Neural cell (in vitro differentiated cells): ENCODE measurements at regions not wholly inside any gene's neighbourhood (a gene's known extent, or its start where the extent isn't known, plus 50 kb on each side); places are given as distances from the start of the nearest gene placed in this dataset.

Experiments
- H2AFZ ChIP-seq: fragments of 200-600, 300-800 bp; sonication (generic), shearing (Covaris generic); 2 replicates; pipeline ENCODE4 v1.6.0; 2014; ENCODE audit warnings: low read depth, mild to moderate bottlenecking, antibody characterized with exemption, low read length, moderate library complexity
- H3F3A ChIP-seq: fragments of 200-600 bp; shearing (Covaris generic); 2 replicates; pipeline ENCODE4 v1.6.1; 2016; ENCODE audit warnings: mild to moderate bottlenecking, moderate library complexity, mixed read lengths, antibody characterized with exemption, low read length; ENCODE audit not compliant: insufficient read depth, poor library complexity, severe bottlenecking
- H3K27ac ChIP-seq: fragments of 200-600, 300-800 bp; sonication (generic), shearing (Covaris generic); 2 replicates; pipeline ENCODE4 v1.5.1; 2014; ENCODE audit warnings: mild to moderate bottlenecking, low read length, moderate library complexity
- H3K27me3 ChIP-seq: fragments of 300-800, 200-600 bp; sonication (generic), shearing (Covaris generic); 2 replicates; pipeline ENCODE4 v1.6.0; 2014; ENCODE audit warnings: mild to moderate bottlenecking, low read depth, low read length, moderate library complexity; ENCODE audit not compliant: insufficient read depth
- H3K36me3 ChIP-seq: fragments of 300-800, 200-600 bp; sonication (generic), shearing (Covaris generic); 2 replicates; pipeline ENCODE4 v1.5.1; 2014; ENCODE audit warnings: mild to moderate bottlenecking, antibody characterized with exemption, low read length, moderate library complexity; ENCODE audit not compliant: insufficient read depth
- H3K4me2 ChIP-seq: fragments of 300-800, 200-600 bp; sonication (generic), shearing (Covaris generic); 2 replicates; pipeline ENCODE4 v1.6.0; 2014; ENCODE audit warnings: mild to moderate bottlenecking, low read length
- H3K4me3 ChIP-seq: fragments of 300-800, 200-600 bp; sonication (generic), shearing (Covaris generic); 2 replicates; pipeline ENCODE4 v1.5.1; 2014; ENCODE audit warnings: mild to moderate bottlenecking, low read length, moderate library complexity
- H3K79me2 ChIP-seq: fragments of 200-600 bp; shearing (Covaris generic); replicated peaks from 2 replicates; pipeline ENCODE4 v1.6.0; 2014; ENCODE audit warnings: mild to moderate bottlenecking, low read length, moderate library complexity; ENCODE audit not compliant: insufficient read depth
- H3K9ac ChIP-seq: fragments of 300-800, 200-600 bp; sonication (generic), shearing (Covaris generic); 2 replicates; pipeline ENCODE4 v1.6.1; 2016; ENCODE audit warnings: mild to moderate bottlenecking, low read length, mixed read lengths
- H3K9me2 ChIP-seq: fragments of 200-600 bp; shearing (Covaris generic); 2 replicates; pipeline ENCODE4 v1.6.1; 2016; ENCODE audit warnings: mild to moderate bottlenecking, low read length, mixed read lengths; ENCODE audit not compliant: insufficient read depth
- H3K9me3 ChIP-seq: fragments of 200-600, 300-800 bp; sonication (generic), shearing (Covaris generic); 2 replicates; pipeline ENCODE4 v1.6.1; 2016; ENCODE audit warnings: mild to moderate bottlenecking, mixed run types, low read length, moderate library complexity, mixed read lengths
- H4K20me1 ChIP-seq: fragments of 200-600 bp; shearing (Covaris generic); 2 replicates; pipeline ENCODE4 v1.6.1; 2016; ENCODE audit warnings: mild to moderate bottlenecking, mixed run types; ENCODE audit not compliant: insufficient read depth
- EP300 ChIP-seq: fragments of 450-650 bp; conservative IDR thresholded peaks from 2 replicates; pipeline ENCODE4 v1.6.1; 2014; ENCODE audit warnings: antibody characterized with exemption, mild to moderate bottlenecking, moderate library complexity; ENCODE audit not compliant: poor library complexity, severe bottlenecking
- EZH2 ChIP-seq: fragments of 200-600, 300-800 bp; shearing (Covaris generic), sonication (generic); IDR thresholded peaks from 2 replicates; pipeline ENCODE4 v1.6.1; 2014; ENCODE audit warnings: antibody characterized with exemption, low read length, borderline replicate concordance, mild to moderate bottlenecking; ENCODE audit not compliant: insufficient read depth, poor library complexity, severe bottlenecking
- MXI1 ChIP-seq: fragments of 450-650 bp; conservative IDR thresholded peaks from 2 replicates; pipeline ENCODE4 v1.6.1; 2014; ENCODE audit warnings: antibody characterized with exemption, mild to moderate bottlenecking; ENCODE audit not compliant: poor library complexity, severe bottlenecking
- POLR2AphosphoS5 ChIP-seq: IDR thresholded peaks from 2 replicates; pipeline ENCODE4 v1.6.1; 2012
- RAD21 ChIP-seq: fragments of 450-650 bp; conservative IDR thresholded peaks from 2 replicates; pipeline ENCODE4 v1.6.1; 2014; ENCODE audit warnings: antibody characterized with exemption, mild to moderate bottlenecking, moderate library complexity
- SMC3 ChIP-seq: fragments of 450-650 bp; conservative IDR thresholded peaks from 2 replicates; pipeline ENCODE4 v1.6.1; 2014; ENCODE audit warnings: antibody characterized with exemption, mild to moderate bottlenecking, moderate library complexity; ENCODE audit not compliant: poor library complexity
- TAF1 ChIP-seq: IDR thresholded peaks from 2 replicates; pipeline ENCODE4 v1.6.1; 2012; ENCODE audit warnings: low read depth
- TF ChIP-seq, protein P1 (sequence below): fragments of 450-650 bp; IDR thresholded peaks from 2 replicates; pipeline ENCODE4 v1.5.1; 2014; ENCODE audit warnings: antibody characterized with exemption, mild to moderate bottlenecking, moderate library complexity; ENCODE audit not compliant: poor library complexity, severe bottlenecking
- TF ChIP-seq, protein P2 (sequence below): IDR thresholded peaks from 2 replicates; pipeline ENCODE4 v1.6.1; 2012; ENCODE audit warnings: borderline replicate concordance

- TF ChIP-seq EP300, result no peak
- TF ChIP-seq MXI1, result no peak
- TF ChIP-seq RAD21, result no peak
- TF ChIP-seq, protein P1, sequence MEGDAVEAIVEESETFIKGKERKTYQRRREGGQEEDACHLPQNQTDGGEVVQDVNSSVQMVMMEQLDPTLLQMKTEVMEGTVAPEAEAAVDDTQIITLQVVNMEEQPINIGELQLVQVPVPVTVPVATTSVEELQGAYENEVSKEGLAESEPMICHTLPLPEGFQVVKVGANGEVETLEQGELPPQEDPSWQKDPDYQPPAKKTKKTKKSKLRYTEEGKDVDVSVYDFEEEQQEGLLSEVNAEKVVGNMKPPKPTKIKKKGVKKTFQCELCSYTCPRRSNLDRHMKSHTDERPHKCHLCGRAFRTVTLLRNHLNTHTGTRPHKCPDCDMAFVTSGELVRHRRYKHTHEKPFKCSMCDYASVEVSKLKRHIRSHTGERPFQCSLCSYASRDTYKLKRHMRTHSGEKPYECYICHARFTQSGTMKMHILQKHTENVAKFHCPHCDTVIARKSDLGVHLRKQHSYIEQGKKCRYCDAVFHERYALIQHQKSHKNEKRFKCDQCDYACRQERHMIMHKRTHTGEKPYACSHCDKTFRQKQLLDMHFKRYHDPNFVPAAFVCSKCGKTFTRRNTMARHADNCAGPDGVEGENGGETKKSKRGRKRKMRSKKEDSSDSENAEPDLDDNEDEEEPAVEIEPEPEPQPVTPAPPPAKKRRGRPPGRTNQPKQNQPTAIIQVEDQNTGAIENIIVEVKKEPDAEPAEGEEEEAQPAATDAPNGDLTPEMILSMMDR, result no peak
- TF ChIP-seq SMC3, result no peak
- no peaks in the 10 kb centered on the region for H3K9me2 ChIP-seq
Measured at GRCh38 chr1:4460052-4460451, 194.4 kb upstream of the AJAP1 start.

DNA sequence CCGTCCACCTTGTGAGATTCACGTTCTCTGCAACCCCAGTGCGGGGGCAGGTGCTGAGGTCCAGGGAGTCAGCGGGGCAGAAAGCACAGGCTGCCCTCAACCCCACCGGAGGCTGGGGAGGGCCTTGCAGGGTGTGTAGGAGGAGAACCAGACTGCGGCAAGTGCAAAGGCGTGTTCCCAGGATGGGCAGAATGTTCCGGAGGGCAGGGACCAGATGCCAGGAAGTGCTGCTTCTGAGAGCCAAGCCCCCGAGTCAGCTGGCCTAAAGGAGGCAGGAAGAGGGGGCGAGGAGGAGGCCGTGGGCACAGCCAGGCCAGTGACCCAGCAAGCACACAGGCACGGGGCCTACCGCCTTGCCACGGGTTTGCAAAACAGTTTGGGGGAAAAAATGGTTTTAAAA is 193.8 kb upstream of the AJAP1 start:
- no peaks in the 10 kb centered on the region for H3K9me2 ChIP-seq
- H3K27ac ChIP-seq, result no peak overlapping the region
- no peaks in the 10 kb centered on the region for H4K20me1 ChIP-seq
- H3F3A ChIP-seq, result no peaks in the 10 kb centered on the region
- no peaks in the 10 kb centered on the region for H3K79me2 ChIP-seq
- TF ChIP-seq RAD21, result no peak
- no peak for TF ChIP-seq TAF1
- no peak for TF ChIP-seq EP300
- H3K27me3 ChIP-seq, result no peaks in the 10 kb centered on the region
- no peaks in the 10 kb centered on the region for H3K36me3 ChIP-seq
- no peak overlapping the region for H3K4me3 ChIP-seq
- no peak overlapping the region for H2AFZ ChIP-seq
- no peaks in the 10 kb centered on the region for H3K9me3 ChIP-seq
- no peak overlapping the region for H3K9ac ChIP-seq
- H3K4me2 ChIP-seq, result no peak overlapping the region

More at GRCh38 chr1:4460052-4460451, 194.4 kb upstream of the AJAP1 start:
- Histone ChIP-seq H4K20me1 (no peaks in the 10 kb centered on the region), H3F3A (no peaks in the 10 kb centered on the region), H3K9ac (no peak overlapping the region), H3K4me3 (no peak overlapping the region), H3K79me2 (no peaks in the 10 kb centered on the region), H3K4me2 (no peak overlapping the region), H3K36me3 (no peaks in the 10 kb centered on the region), H3K9me3 (no peaks in the 10 kb centered on the region), H2AFZ (no peak overlapping the region), H3K27me3 (no peaks in the 10 kb centered on the region), H3K27ac (no peak overlapping the region)

DNA sequence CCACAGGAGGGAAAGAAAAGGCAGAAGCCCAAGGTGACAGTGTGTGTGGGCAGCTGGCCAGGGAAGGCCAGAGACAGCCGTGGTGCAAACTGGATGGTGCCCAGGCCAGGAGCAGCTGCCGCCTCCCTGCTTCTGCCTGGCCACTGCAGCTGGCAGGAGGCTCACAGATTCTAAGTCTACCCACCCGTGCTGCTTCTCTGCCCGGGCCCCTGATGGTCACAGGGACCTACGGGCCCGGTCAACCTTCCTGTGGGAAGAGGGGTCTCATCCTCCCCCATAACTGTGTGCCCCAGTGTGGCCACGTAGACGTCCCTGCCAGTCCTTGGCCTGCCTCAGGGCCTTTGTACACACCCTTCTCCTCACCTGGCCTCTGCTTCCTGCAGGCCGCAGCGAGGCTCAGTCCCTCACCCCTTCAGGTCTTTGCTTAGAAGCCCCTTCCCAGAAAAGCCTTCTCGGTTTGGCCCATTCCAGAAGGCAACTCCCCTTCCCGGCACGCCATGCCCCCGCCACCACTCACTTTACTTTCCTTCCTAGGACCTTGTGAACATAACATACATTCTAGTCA is 192.6 kb upstream of the AJAP1 start:
- no peak overlapping the region for H3K9ac ChIP-seq
- H3K27ac ChIP-seq, result no peak overlapping the region
- no peaks in the 10 kb centered on the region for H3K36me3 ChIP-seq
- no peaks in the 10 kb centered on the region for H3K9me2 ChIP-seq
- no peak overlapping the region for H3K4me2 ChIP-seq
- no peaks in the 10 kb centered on the region for H3K79me2 ChIP-seq
- no peak overlapping the region for H2AFZ ChIP-seq
- H3F3A ChIP-seq, result no peaks in the 10 kb centered on the region
- H3K9me3 ChIP-seq, result no peaks in the 10 kb centered on the region
- no peaks in the 10 kb centered on the region for H3K27me3 ChIP-seq
- no peak overlapping the region for H3K4me3 ChIP-seq
- TF ChIP-seq POLR2AphosphoS5 (no peak), EZH2 (no peak), SMC3 (no peak), EP300 (no peak), TAF1 (no peak), RAD21 (no peak), MXI1 (no peak)
- TF ChIP-seq, protein P1, result no peak
- TF ChIP-seq, protein P2, sequence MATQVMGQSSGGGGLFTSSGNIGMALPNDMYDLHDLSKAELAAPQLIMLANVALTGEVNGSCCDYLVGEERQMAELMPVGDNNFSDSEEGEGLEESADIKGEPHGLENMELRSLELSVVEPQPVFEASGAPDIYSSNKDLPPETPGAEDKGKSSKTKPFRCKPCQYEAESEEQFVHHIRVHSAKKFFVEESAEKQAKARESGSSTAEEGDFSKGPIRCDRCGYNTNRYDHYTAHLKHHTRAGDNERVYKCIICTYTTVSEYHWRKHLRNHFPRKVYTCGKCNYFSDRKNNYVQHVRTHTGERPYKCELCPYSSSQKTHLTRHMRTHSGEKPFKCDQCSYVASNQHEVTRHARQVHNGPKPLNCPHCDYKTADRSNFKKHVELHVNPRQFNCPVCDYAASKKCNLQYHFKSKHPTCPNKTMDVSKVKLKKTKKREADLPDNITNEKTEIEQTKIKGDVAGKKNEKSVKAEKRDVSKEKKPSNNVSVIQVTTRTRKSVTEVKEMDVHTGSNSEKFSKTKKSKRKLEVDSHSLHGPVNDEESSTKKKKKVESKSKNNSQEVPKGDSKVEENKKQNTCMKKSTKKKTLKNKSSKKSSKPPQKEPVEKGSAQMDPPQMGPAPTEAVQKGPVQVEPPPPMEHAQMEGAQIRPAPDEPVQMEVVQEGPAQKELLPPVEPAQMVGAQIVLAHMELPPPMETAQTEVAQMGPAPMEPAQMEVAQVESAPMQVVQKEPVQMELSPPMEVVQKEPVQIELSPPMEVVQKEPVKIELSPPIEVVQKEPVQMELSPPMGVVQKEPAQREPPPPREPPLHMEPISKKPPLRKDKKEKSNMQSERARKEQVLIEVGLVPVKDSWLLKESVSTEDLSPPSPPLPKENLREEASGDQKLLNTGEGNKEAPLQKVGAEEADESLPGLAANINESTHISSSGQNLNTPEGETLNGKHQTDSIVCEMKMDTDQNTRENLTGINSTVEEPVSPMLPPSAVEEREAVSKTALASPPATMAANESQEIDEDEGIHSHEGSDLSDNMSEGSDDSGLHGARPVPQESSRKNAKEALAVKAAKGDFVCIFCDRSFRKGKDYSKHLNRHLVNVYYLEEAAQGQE, result no peak
- no peaks in the 10 kb centered on the region for H4K20me1 ChIP-seq
